Right lobe of liver (tissue), 4 donors: ENCODE measurements at regions not wholly inside any gene's neighbourhood (a gene's known extent, or its start where the extent isn't known, plus 50 kb on each side); places are given as distances from the start of the nearest gene placed in this dataset.
"Not testable (repeated sequence)": the region's sequence is repeated elsewhere in the genome, so short reads cannot be mapped to it uniquely, and the experiment has no call there.

ENCODE experiments used
- CTCF ChIP-seq, 4 donors: fragments of 200-600 bp in 3 of 4; fragments of 450-650 bp in 1 of 4; IDR thresholded peaks; one replicate each; pipeline versions ENCODE4 v1.5.1 to v1.8.0; 2016 to 2022; ENCODE audit warnings: antibody characterized with exemption in 4 of 4, mild to moderate bottlenecking in 2 of 4
- POLR2A ChIP-seq: fragments of 450-650 bp; IDR thresholded peaks from one replicate; pipeline ENCODE4 v1.6.1; 2017; ENCODE audit warnings: antibody characterized with exemption, mild to moderate bottlenecking
- donor health status: DM: no; HTN: no; CAD: no.
- donor health status: DM: no; HTN: no; CAD: no.
- donor health status: DM: no; HTN: yes; CAD: no.

GRCh38 chr7:65132256-65132655, 125.8 kb upstream of the ERV3-1 start:
- TF ChIP-seq POLR2A; CTCF (IDR thresholded peaks at IDR 0.05): not testable (repeated sequence)
